Fibroblast of peridontal ligament (primary cell): ENCODE measurements at regions not wholly inside any gene's neighbourhood (a gene's known extent, or its start where the extent isn't known, plus 50 kb on each side); places are given as distances from the start of the nearest gene placed in this dataset.

ENCODE experiments used
- DNase-seq: peaks from one replicate; pipeline ENCODE4 v3.0.0-alpha.2; 2010; ENCODE audit errors: extremely low read depth

- DNase-seq: no peak
Observed at GRCh38 chr18:10033016-10033399, 119.2 kb downstream of the VAPA start.

GRCh38 chr18:10035281-10035991 is 121.6 kb downstream of the VAPA start:
- DNase-seq: peak; percentile 25

- no peak for DNase-seq
Observed at GRCh38 chr18:10036479-10036878, 122.7 kb downstream of the VAPA start.

- DNase-seq: no peak
Observed at GRCh38 chr18:10037181-10037580, 123.4 kb downstream of the VAPA start.

GRCh38 chr18:10038268-10038667 is 124.5 kb downstream of the VAPA start:
- no peak for DNase-seq

- peak; percentile 54 for DNase-seq
Observed at GRCh38 chr18:10040287-10041011, 126.6 kb downstream of the VAPA start.

- DNase-seq: no peak
Observed at GRCh38 chr18:10041180-10041579, 127.4 kb downstream of the VAPA start.

- DNase-seq: no peak
Observed at GRCh38 chr18:10042492-10042891, 128.7 kb downstream of the VAPA start.

GRCh38 chr18:10044054-10044453 is 130.2 kb downstream of the VAPA start:
- no peak for DNase-seq

GRCh38 chr18:10045296-10045891 is 131.6 kb downstream of the VAPA start:
- no peak for DNase-seq

- no peak for DNase-seq
Observed at GRCh38 chr18:10046178-10046807, 132.5 kb downstream of the VAPA start.

- peak; percentile 51 for DNase-seq
Observed at GRCh38 chr18:10047237-10047636, 133.4 kb downstream of the VAPA start.

GRCh38 chr18:10049747-10050146 is 135.9 kb downstream of the VAPA start:
- DNase-seq: peak; percentile 89

- DNase-seq: peak; percentile 46
Observed at GRCh38 chr18:10050956-10051355, 137.1 kb downstream of the VAPA start.

- DNase-seq: peak; percentile 93
Observed at GRCh38 chr18:10051877-10052631, 138.2 kb downstream of the VAPA start.

- no peak for DNase-seq
Observed at GRCh38 chr18:10052871-10053270, 139.1 kb downstream of the VAPA start.

- DNase-seq: no peak
Observed at GRCh38 chr18:10053861-10054260, 140.0 kb downstream of the VAPA start.

- no peak for DNase-seq
Observed at GRCh38 chr18:10054366-10054765, 140.6 kb downstream of the VAPA start.

- DNase-seq: no peak
Observed at GRCh38 chr18:10055125-10055750, 141.4 kb downstream of the VAPA start.

GRCh38 chr18:10056506-10056905 is 142.7 kb downstream of the VAPA start:
- no peak for DNase-seq

GRCh38 chr18:10057401-10057893 is 143.6 kb downstream of the VAPA start:
- no peak for DNase-seq
